COLO668 (cell line): ENCODE measurements at regions not wholly inside any gene's neighbourhood (a gene's known extent, or its start where the extent isn't known, plus 50 kb on each side); places are given as distances from the start of the nearest gene placed in this dataset.
"Not testable (repeated sequence)": the region's sequence is repeated elsewhere in the genome, so short reads cannot be mapped to it uniquely, and the experiment has no call there.

Source experiments
- DNase-seq: peaks from one replicate; lab custom pipeline; 2025; ENCODE audit not compliant: unreplicated experiment; lab: John Stamatoyannopoulos, UW

- DNase-seq, result no peak
Observed at GRCh38 chr1:199859491-199859933, 168.0 kb upstream of the NR5A2 start.

GRCh38 chr1:199861020-199861795 lies 166.3 kb upstream of the NR5A2 start:
- no peak for DNase-seq

DNA sequence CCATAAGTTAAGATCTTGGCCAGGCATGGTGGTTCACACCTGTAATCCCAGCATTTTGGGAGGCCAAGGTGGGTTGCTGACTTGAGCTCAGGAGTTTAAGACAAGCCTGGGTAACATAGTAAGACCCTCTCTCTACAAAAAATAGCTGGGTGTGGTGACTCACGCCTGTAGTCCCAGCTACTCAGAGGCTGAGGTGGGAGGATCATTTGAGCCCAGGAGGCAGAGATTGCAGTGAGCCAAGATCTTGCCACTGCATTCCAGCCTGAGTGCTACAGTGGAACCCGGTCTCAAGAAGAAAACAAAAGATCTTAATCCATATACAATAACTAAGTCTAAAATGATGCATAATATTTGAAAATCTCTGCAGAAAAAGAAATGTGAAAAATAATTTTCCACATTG lies 165.5 kb upstream of the NR5A2 start:
- DNase-seq, result no peak

DNA sequence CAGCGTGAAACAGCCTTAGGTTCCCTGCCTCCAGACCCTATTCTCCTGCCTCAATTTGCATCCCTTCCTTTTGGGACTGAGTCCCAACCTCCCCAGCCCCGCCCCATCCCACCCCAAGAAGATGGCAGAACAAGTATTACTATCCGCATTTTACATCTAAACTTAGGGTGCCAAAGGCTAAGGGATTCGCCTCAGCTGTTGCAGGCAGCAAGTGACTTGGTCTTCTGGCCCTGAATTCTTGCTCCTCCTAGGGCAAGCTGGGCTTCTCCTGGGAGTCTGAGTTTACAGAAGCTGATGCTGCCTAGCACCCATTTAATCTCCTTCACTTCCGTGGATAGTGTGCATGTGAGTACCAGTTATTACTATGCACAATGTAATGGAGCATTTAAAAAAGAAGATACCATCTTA lies 161.3 kb upstream of the NR5A2 start:
- no peak for DNase-seq

GRCh38 chr1:199867601-199868000 lies 159.9 kb upstream of the NR5A2 start:
- no peak for DNase-seq

DNA sequence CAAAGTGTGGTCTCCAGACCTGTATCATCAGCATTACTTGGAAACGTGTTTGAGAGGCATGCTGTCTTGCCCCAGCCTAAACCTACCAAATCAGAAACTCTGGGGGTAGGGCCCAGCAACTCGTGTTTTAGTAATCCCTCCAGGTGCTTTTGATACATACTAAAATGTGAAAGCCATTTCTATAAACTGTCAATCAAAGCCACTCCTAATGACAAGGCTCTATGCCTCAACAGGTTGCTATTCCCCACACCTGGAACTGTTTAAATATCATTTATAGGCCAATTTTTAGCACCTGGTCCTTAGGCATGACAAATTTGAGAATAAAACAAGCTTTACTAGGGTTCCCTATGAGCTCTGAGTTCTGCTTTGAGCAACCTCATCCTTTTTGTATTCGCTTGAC lies 158.7 kb upstream of the NR5A2 start:
- no peak for DNase-seq

DNA sequence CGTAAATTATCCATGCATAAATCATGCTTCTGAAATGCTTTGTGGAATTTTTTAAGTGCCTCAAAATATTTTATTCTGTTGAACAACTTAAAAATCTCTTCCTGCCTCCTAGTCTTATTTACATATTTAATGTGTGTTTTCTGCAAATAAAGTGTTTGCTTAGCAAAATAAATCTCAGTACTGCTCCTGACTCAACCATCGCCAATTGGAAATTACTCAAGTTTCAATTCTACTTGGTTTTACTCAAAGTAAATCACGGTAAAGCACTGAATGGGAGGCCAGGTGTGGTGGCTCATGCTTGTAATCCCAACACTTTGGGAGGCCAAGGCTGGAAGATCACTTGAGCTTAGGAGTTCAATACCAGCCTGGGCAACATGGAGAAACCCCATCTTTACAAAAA lies 152.2 kb upstream of the NR5A2 start:
- no peak for DNase-seq

DNA sequence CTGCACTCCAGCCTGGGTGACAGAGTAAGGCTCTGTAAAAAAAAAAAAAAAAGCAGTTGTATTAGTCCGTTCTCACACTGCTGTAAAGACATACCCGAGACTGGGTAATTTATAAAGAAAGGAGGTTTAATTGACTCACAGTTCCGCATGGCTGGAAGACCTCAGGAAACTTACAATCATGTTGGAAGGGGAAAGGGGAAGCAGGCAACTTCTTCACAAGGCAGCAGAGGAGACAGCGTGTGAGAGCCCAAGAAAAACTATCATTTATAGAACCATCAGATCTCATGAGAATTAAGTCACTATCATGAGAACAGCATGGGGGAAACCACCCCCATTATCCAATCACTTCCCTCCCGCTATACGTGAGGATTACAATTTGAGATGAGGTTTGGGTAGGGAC lies 151.7 kb upstream of the NR5A2 start:
- no peak for DNase-seq

GRCh38 chr1:199877526-199878384 lies 149.8 kb upstream of the NR5A2 start:
- DNase-seq, result no peak

- no peak for DNase-seq
Observed at GRCh38 chr1:199878823-199879222, 148.7 kb upstream of the NR5A2 start.

- no peak for DNase-seq
Observed at GRCh38 chr1:199898654-199899053, 128.9 kb upstream of the NR5A2 start.

GRCh38 chr1:199901341-199901740 lies 126.2 kb upstream of the NR5A2 start:
- no peak for DNase-seq

GRCh38 chr1:199907361-199907760 lies 120.1 kb upstream of the NR5A2 start:
- DNase-seq, result no peak

GRCh38 chr1:199909137-199909536 lies 118.4 kb upstream of the NR5A2 start:
- no peak for DNase-seq

DNA sequence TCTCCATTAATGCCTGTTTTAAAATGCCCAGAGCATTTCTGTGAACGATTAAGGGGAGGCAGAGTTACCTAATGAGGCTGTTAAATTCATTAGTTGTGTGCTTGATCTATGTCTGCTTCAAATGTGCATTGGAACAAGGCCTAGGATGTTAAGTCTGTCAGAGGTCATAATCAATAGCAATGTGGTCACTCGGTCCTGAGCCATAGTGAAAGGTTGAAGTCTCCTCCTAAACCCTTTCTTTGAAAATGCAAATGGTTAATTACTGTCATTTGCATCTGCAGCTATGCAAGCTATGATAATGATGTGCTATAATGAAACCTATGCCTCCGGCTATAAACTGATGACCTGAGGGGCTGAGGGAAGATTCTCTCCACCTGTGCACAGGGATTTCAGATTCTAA lies 114.2 kb upstream of the NR5A2 start:
- DNase-seq, result no peak

- no peak for DNase-seq
Observed at GRCh38 chr1:199914546-199914945, 113.0 kb upstream of the NR5A2 start.

DNA sequence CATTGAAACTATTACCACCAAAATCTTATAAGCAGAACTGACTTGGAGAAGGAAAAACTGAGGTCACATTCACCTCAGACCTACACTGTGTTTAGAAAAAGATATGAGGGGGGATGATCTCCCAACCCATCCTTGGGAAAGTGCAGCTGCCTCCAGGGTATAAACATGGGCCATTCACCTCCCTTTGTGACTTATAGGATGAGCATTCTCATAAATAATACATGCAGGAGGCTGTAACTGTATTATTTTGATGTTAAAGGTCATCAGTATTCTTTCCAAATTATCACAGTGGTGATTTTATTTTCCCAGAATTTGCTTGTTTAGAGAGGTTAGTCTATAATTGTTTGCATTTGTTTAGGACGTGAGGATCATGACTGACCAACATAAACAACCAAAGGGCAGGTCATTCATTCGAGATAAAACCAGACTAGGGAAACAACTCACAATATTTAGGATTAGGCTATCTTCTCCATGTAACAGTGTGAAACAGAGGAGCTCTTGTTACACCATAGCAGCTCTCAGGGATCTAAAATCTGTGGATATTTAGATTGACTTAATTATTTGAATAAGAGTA lies 109.2 kb upstream of the NR5A2 start:
- no peak for DNase-seq

DNA sequence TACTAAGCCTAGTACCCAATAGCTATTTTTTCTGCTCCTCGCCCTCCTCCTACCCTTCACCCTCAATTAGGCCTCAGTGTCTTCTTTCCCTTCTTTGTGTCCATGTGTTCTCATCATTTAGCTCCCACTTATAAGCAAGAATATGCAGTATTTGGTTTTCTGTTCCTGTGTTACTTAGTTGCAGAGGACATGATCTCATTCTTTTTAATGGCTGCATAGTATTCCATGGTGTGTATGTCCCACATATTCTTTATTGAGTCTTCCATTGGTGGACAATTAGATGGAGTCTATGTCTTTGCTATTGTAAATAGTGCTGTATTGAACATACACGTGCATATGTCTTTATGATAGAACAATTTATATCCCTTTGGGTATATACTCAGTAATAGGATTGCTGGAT lies 106.9 kb upstream of the NR5A2 start:
- no peak for DNase-seq

- DNase-seq, result no peak
Observed at GRCh38 chr1:199929556-199929955, 98.0 kb upstream of the NR5A2 start.

GRCh38 chr1:199930067-199930466 lies 97.4 kb upstream of the NR5A2 start:
- not testable (repeated sequence) for DNase-seq

- no peak for DNase-seq
Observed at GRCh38 chr1:199931666-199932377, 95.7 kb upstream of the NR5A2 start.
